D341Med (cell line): ENCODE measurements at regions not wholly inside any gene's neighbourhood (a gene's known extent, or its start where the extent isn't known, plus 50 kb on each side); places are given as distances from the start of the nearest gene placed in this dataset.

Source experiments
- DNase-seq: peaks from one replicate; pipeline ENCODE4 v3.0.0; 2012; ENCODE audit warnings: low spot score

DNA sequence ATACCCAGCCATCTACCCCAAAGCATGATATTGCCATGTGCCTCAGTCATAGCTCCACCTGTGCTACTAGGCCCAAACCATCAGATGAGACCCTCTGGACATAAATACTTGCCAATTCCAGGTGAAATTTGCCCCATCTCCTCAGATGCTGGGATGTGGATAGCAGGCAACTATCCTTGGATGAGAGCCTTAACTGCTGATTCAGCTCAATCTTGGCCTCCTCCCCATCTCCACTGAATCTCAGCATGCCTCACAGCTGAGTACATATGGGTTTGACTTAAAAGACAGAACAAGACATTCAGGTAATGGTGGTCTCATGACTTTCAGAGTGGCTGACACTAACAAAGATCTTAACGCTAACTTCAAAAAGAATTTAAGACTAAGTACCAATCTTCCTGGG lies 50.8 kb upstream of the KLHL13 start:
- DNase-seq: no peak

DNA sequence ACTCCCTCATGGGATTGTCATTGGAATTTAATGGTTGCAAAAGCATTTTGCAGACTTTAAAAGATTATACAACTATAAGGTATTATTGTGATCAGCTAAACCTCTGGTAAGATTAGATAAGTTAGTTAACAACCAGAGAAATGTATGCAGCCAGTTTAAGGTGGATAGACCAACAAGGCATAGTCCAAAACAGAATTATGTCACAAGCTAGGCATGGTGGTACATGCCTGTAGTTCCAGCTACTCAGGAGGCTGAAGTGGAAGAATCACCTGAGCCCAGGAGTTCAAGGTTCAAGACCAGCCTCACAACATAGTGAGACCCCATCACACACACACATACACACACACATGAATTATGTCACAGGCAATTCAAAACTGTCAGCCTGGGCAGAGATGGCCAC lies 54.7 kb upstream of the KLHL13 start:
- no peak for DNase-seq

- DNase-seq: no peak
Observed at GRCh38 chrX:118174516-118175098, 58.0 kb upstream of the KLHL13 start.

DNA sequence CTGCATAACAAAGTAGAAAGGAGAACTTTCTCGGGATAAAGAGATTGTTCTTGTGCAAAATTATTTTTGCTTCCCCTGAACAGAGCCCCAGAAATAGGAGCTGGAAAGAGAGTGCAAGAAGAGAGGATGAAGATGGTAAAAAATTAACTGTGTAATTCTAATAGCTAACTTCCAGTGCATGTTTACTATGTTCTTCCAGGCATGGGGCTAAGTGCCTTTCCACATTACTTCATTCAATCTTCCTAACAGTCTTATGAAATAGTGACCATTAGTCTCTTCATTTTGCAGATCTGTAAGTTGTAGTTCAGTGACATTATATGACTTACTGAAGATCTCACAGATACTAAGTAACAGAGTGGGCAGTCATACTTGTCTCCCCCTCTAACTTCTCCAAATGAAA lies 61.1 kb upstream of the KLHL13 start:
- no peak for DNase-seq

DNA sequence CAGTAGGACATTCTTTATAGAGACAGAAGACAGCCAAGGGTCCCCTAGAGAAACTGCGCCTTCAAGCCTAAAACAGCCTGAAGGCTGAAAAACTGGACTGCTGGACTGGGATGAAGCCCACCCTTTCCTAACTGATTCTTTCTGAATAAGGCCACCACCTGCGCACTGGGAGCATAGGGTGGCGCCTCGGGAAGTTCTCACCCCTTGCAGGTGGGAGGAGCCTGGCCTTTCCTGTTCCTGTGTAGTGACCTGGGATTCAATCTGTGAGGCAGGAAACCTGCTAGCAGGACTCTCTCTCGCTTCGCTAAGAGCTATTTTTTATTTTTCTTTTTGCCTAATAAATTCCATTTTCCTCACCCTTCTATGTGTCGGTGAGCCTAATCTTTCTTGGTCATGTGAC lies 61.8 kb upstream of the KLHL13 start:
- DNase-seq: no peak

DNA sequence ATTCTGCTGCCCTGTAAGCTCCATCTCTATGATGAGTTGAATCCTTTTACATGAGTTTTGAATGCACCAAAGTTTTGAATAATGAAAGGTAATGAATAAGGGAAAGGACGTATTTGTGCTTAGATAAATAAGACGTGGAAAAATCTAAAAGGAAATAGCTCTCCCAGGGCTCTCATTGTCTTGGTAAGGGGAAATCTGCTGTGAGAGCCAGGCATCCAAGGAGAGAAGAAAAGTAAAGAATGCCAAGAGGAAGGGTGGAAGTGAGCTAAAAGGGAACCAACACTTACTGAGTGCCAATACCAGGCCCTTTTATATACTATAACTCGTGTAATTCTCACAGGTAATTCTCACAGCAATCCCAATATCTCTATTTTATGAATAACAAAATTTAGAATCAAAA lies 62.6 kb upstream of the KLHL13 start:
- no peak for DNase-seq

- DNase-seq: no peak
Observed at GRCh38 chrX:118179718-118180117, 63.1 kb upstream of the KLHL13 start.

DNA sequence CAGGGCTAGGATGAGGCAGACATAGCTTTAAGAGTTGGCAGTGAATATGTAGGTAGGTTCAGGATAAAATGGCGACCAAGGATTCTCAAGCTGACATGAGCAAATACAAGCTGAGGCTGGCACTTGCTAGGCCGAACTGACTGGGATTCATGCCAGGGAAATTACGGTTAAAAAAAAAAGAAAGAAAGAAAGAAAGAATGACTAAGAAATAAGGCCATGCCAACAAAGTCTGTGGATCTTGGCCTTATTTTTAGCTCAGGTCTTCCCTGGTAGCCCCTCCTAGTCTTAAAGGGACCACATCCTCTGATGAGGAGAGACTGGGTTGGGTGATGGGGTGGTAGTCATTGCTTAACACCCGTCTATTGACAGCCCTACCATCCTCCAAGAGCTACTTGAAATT lies 64.4 kb upstream of the KLHL13 start:
- no peak for DNase-seq

- DNase-seq: no peak
Observed at GRCh38 chrX:118182025-118182424, 65.4 kb upstream of the KLHL13 start.

GRCh38 chrX:118182681-118183080 lies 66.1 kb upstream of the KLHL13 start:
- no peak for DNase-seq

DNA sequence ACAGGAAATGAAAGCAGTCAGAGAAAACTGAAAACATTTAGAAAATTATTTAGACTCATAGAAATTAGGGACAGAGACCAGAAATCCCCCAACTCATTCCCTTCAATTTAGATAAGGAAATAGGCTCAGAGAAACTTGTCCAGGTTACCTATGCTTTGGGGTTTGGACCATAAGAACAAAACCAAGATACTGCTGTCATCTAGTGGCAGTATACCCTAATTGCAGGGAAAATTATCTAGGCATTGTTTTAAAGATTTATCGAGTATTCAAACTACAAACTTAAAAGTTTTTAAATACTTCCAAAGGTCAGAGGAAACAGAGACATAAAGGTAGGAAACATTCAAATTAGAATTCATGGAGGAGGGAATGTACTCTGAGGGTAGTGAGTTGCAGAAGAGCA lies 67.0 kb upstream of the KLHL13 start:
- DNase-seq: no peak

GRCh38 chrX:118187100-118187499 lies 70.5 kb upstream of the KLHL13 start:
- DNase-seq: no peak

DNA sequence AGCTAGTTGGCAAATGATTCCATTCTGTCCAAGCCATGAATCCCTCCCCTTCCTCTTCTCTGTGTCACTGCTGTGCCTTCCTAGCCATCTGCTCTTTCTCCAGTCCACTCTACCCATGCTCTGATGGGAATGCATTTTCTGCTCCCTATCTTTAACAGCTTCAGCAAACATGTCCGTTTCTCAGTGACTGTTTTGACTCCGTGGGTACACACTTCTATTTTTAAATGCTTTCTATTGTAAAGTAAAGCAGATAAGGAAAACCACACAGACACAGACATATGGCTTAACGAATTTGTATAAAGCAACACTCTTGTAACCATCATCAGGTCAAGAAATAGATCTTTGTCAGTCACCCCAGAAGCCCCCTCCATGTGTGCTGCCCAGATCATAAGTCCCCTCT lies 72.4 kb upstream of the KLHL13 start:
- no peak for DNase-seq

DNA sequence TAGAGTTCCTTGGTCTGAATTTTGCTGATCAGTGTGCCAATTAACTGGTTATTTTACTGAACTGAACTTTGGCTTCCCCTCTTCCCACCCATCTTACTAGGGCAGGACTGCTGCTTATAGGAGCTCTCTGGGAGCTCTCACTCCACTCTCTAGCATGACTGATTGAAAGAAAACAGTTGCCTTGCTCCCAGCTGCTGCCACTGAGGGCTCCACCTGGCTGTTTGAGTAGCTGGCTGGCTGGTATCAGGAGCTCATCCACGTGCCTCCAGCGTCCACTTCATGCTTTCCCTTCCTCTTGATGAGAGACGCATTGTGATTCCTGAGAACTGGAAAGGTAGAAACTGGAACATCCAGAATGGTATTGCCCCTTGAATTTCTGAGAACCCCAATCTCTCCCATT lies 73.0 kb upstream of the KLHL13 start:
- DNase-seq: no peak

DNA sequence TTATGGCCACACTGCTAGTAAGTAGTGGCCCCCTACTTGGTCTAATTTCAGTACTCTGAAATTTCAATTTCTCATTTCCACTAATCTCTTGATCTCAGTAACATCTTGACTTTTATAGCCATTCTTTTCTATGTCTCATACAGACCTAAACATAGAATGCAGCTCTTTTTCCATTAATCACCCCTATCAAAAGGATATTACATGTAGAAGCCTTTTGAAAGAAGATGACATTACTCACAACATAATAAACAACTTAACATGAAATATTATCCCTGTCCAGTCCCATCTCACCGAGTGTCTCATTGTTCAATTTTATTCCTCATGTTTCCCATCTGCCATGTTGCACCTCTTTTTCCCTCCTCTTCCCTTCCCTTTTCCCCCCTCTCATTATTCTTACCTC lies 81.1 kb upstream of the KLHL13 start:
- DNase-seq: no peak

- no peak for DNase-seq
Observed at GRCh38 chrX:118198577-118198976, 82.0 kb upstream of the KLHL13 start.

- DNase-seq: no peak
Observed at GRCh38 chrX:118199997-118200396, 83.4 kb upstream of the KLHL13 start.

GRCh38 chrX:118205421-118206395 lies 89.1 kb upstream of the KLHL13 start:
- no peak for DNase-seq

GRCh38 chrX:118207831-118208453 lies 91.3 kb upstream of the KLHL13 start:
- DNase-seq: no peak

- DNase-seq: no peak
Observed at GRCh38 chrX:118208481-118208880, 91.9 kb upstream of the KLHL13 start.

DNA sequence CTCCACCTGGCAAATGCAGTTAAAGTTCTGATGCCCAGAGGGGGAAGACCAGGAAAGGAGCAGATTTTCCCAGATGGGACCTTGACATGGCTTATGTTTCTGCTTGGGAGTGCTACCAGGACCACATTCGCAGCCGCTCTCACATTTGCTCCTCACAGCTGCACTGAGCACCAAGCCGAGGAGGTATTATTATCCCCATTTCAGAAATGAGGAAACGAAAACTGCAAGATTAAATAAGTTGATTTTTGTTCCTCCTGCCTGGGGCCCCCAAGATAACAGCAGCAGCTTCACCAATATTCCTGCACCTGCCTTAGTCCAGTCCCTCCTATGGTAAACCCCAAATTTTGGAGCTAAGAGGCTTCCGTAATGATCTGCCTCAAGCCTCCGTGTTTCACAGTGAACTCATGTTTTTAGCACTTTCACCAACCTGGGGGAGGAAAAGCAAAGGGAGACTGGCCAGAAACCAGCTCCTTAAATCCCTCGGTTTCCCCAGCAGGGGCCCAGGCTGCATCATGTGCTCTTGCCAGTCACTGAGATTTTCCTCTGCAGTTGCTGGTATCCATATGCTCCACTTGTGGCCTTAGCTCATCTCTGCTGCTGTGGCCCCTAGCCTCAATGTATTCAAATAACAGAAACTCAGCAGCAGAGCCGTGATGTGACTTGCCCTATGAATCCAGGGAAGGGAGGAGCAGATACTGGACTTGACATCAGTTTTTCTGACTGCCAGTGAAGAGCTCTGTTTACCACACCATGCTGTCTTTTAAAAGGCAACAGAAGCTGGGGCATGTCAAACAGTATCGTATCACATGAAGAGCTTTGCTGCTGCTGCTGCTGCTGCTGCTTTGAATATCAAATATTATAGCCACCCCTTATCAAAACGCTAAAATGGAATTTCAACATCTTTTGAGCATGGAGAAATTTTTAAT lies 95.5 kb upstream of the KLHL13 start:
- no peak for DNase-seq

DNA sequence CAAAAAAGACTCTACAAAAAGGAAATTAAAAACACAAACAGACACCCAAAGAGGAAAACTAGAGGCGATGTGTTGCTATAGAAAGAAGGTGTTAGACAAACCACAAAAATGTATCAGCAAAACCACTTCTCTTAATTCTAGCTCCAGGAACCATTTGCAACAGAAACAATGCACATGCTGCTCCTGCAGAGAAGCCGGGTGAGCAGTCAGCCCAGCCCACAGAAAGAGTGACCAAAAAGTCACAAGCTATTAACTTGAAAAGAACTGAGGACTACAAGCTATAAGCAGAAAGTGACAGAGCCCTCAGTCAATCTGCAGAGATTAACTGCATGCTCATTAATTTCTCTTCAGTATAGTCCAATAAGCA lies 96.2 kb upstream of the KLHL13 start:
- no peak for DNase-seq
